HCT116 (cell line): ENCODE measurements at regions not wholly inside any gene's neighbourhood (a gene's known extent, or its start where the extent isn't known, plus 50 kb on each side); places are given as distances from the start of the nearest gene placed in this dataset.
"Not testable (repeated sequence)": the region's sequence is repeated elsewhere in the genome, so short reads cannot be mapped to it uniquely, and the experiment has no call there.

ENCODE experiments used
- ATAC-seq: fragments of 200-7000 bp; cut with Tn5 transposase; 2 replicates; pipeline ENCODE4 v1.9.1; 2020; ENCODE audit warnings: mild to moderate bottlenecking, moderate library complexity
- BruUV-seq: library from RNA; stranded (reverse); fragments of 400-500 nt; replicated peaks from 2 replicates; lab custom pipeline; 2021; lab: Mats Ljungman, UMichigan
- CTCF ChIA-PET: fragments of 300-600 bp; sonication (Branson Sonifier 250); formaldehyde crosslinking; loops from one replicate; lab custom pipeline; 2021; ENCODE audit warnings: antibody characterized with exemption; lab: Charles Lee
- POLR2A ChIA-PET: fragments of 300-600, 350-600 bp; sonication (Branson Sonifier 250); formaldehyde crosslinking; loops from one replicate; lab custom pipeline; 2021; ENCODE audit warnings: antibody characterized with exemption; lab: Charles Lee
- RAD21 ChIA-PET, 2 experiments: fragments of 300-600 bp; sonication (Branson Sonifier 250); formaldehyde crosslinking; loops; one replicate each; lab custom pipeline; 2023; ENCODE audit warnings: low total read pairs in 2 of 2; ENCODE audit not compliant: uncharacterized antibody in 2 of 2, unreplicated experiment in 2 of 2, low non-redundant PET in 1 of 2; lab: Charles Lee
- DNase-seq: peaks from one replicate; pipeline ENCODE4 v3.0.0-alpha.2; 2010; ENCODE audit warnings: low read depth, low spot score
- H2AFZ ChIP-seq: fragments of 200-600 bp; shearing (Covaris generic), sonication (generic); 2 replicates; pipeline ENCODE4 v1.6.1; 2017; ENCODE audit warnings: low read depth, mixed run types, mixed read lengths, antibody characterized with exemption, low read length; ENCODE audit not compliant: poor library complexity, severe bottlenecking
- H3K27ac ChIP-seq: 2 replicates; pipeline ENCODE4 v1.5.1; 2012; ENCODE audit warnings: low read depth, low read length
- H3K27me3 ChIP-seq: fragments of 200-600 bp; sonication (generic); 2 replicates; pipeline ENCODE4 v1.6.1; 2016; ENCODE audit warnings: mixed run types, low read length, mixed read lengths; ENCODE audit not compliant: insufficient read depth
- H3K36me3 ChIP-seq, 2 experiments: fragments of 200-500 bp in 1 of 2; fragments of 200-600 bp in 1 of 2; sonication (Bioruptor generic) in 1 of 2; sonication (generic) in 1 of 2; 2 replicates each; pipeline versions ENCODE4 v1.5.1 to v1.6.1; 2014 to 2016; ENCODE audit warnings: low read length in 2 of 2, inconsistent platforms in 1 of 2, mixed read lengths in 1 of 2, mixed run types in 1 of 2; ENCODE audit not compliant: insufficient read depth in 2 of 2, control insufficient read depth in 1 of 2
- H3K4me1 ChIP-seq, 2 experiments: fragments of 200-600 bp in 1 of 2; sonication (generic) in 1 of 2; 2 replicates each; pipeline versions ENCODE4 v1.5.1 to v1.6.1; 2012 to 2017; ENCODE audit warnings: low read length in 2 of 2, inconsistent platforms in 1 of 2, mild to moderate bottlenecking in 1 of 2, mixed read lengths in 1 of 2, mixed run types in 1 of 2, moderate library complexity in 1 of 2; ENCODE audit not compliant: insufficient read depth in 2 of 2, control insufficient read depth in 1 of 2
- H3K4me2 ChIP-seq: fragments of 200-600 bp; sonication (generic); 2 replicates; pipeline ENCODE4 v1.6.1; 2017; ENCODE audit warnings: mixed run types, low read length, mixed read lengths
- H3K4me3 ChIP-seq, 2 experiments: fragments of 200-600 bp in 1 of 2; sonication (generic) in 1 of 2; replicated peaks in 1 of 2; 2 replicates each; pipeline ENCODE4 v1.5.1; 2011 to 2016; ENCODE audit warnings: low read length in 2 of 2, control low read depth in 1 of 2, low read depth in 1 of 2, mild to moderate bottlenecking in 1 of 2, mixed read lengths in 1 of 2, mixed run types in 1 of 2
- H3K79me2 ChIP-seq: fragments of 200-600 bp; sonication (generic); 2 replicates; pipeline ENCODE4 v1.6.1; 2017; ENCODE audit warnings: mild to moderate bottlenecking, mixed run types, low read length, moderate library complexity, mixed read lengths; ENCODE audit not compliant: insufficient read depth
- H3K9ac ChIP-seq: fragments of 200-600 bp; sonication (generic); 2 replicates; pipeline ENCODE4 v1.6.1; 2016; ENCODE audit warnings: low read length, mixed read lengths
- H3K9me2 ChIP-seq: fragments of 200-600 bp; sonication (generic), shearing (Covaris generic); 2 replicates; pipeline ENCODE4 v1.6.1; 2017; ENCODE audit warnings: mixed run types, mild to moderate bottlenecking, moderate library complexity; ENCODE audit not compliant: insufficient read depth
- H3K9me3 ChIP-seq, 2 experiments: fragments of 200-500 bp in 1 of 2; fragments of 200-600 bp in 1 of 2; sonication (Bioruptor generic) in 1 of 2; sonication (generic) in 1 of 2; 2 replicates each; pipeline ENCODE4 v1.6.1; 2014 to 2017; ENCODE audit warnings: low read length in 2 of 2, mixed read lengths in 2 of 2, inconsistent platforms in 1 of 2, low read depth in 1 of 2, mild to moderate bottlenecking in 1 of 2, mixed run types in 1 of 2, moderate library complexity in 1 of 2; ENCODE audit not compliant: control insufficient read depth in 1 of 2, insufficient read depth in 1 of 2
- H4K20me1 ChIP-seq: fragments of 200-600 bp; sonication (generic), shearing (Covaris generic); 2 replicates; pipeline ENCODE4 v1.6.1; 2017; ENCODE audit warnings: mixed run types, mild to moderate bottlenecking, moderate library complexity; ENCODE audit not compliant: insufficient read depth
- ATF3 ChIP-seq: IDR thresholded peaks from 2 replicates; pipeline ENCODE4 v1.6.1; 2012
- CBX3 ChIP-seq: IDR thresholded peaks from 2 replicates; pipeline ENCODE4 v1.6.1; 2012; ENCODE audit warnings: low read depth
- CEBPB ChIP-seq: IDR thresholded peaks from 2 replicates; pipeline ENCODE4 v1.6.1; 2012; ENCODE audit warnings: low read depth
- EGR1 ChIP-seq: IDR thresholded peaks from 2 replicates; pipeline ENCODE4 v1.6.1; 2012; ENCODE audit warnings: low read depth
- ELF1 ChIP-seq: IDR thresholded peaks from 2 replicates; pipeline ENCODE4 v1.6.1; 2012; ENCODE audit warnings: low read depth, borderline replicate concordance
- JUND ChIP-seq: IDR thresholded peaks from 2 replicates; pipeline ENCODE4 v1.6.1; 2012
- POLR2AphosphoS5 ChIP-seq: IDR thresholded peaks from 2 replicates; pipeline ENCODE4 v1.6.1; 2011; ENCODE audit warnings: mild to moderate bottlenecking, low read depth, low read length, moderate library complexity
- ZFX ChIP-seq: fragments of 450-650 bp; IDR thresholded peaks from 2 replicates; pipeline ENCODE4 v1.6.1; 2017
- intact Hi-C: fragments of 100-400 bp; cut with micrococcal nuclease; formaldehyde crosslinking; loops from 2 replicates; pipeline ENCODE4 v1.10.0; 2022
- TF ChIP-seq, protein P1 (sequence below): IDR thresholded peaks from 2 replicates; pipeline ENCODE4 v1.6.1; 2011; ENCODE audit warnings: mild to moderate bottlenecking, low read length, moderate library complexity; ENCODE audit not compliant: insufficient replicate concordance; ENCODE audit errors: extremely low read depth

DNA sequence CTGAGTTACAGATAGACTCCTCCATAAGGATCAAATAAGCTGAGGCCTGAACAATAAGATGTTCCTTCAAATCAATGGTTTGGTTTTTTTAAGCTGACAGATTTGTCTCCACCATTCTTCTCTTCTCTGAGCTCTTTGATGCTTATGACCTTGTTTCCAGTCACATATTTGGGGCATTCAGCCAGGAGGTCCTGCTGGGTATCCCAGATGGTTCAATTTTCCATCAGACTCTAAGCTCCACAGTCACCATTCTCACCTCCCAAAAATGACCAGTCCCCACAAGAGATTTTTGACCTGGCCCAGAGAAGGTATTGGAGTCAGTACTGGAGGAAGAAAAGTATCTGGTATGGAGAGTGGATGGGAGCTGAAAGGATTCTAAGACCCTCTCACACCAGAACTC lies 74.6 kb upstream of the FRMPD3 start:
- ChIA-PET CTCF (no interaction called here), POLR2A (no interaction called here)
- BruUV-seq = no TSS peak

DNA sequence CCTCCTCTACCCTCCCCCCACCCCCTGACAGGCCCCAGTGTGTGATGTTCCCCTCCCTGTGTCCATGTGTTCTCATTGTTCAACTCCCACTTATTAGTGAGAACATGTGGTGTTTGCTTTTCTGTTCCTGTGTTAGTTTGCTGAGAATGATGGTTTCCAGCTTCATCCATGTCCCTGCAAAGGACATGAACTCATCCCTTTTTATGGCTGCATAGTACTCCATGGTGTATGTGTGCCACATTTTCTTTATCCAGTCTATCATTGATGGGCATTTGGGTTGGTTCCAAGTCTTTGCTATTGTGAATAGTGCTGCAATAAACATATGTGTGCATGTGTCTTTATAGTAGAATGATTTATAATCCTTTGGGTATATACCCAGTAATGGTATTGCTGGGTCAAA lies 73.3 kb upstream of the FRMPD3 start:
- H4K20me1 ChIP-seq, H3K4me3 ChIP-seq, ATAC-seq, H2AFZ ChIP-seq, RAD21 ChIA-PET, H3K9me3 ChIP-seq, H3K9ac ChIP-seq, H3K79me2 ChIP-seq, H3K27ac ChIP-seq, H3K4me1 ChIP-seq, H3K36me3 ChIP-seq, BruUV-seq, POLR2A ChIA-PET, H3K9me2 ChIP-seq, H3K27me3 ChIP-seq, DNase-seq, intact Hi-C loops, CTCF ChIA-PET, H3K4me2 ChIP-seq: not testable (repeated sequence)

More for the DNA sequence above, 74.6 kb upstream of the FRMPD3 start:
- Histone ChIP-seq H3K9ac (no peak overlapping the region), H4K20me1 (no peaks in the 10 kb centered on the region), H3K4me1 (no peaks in the 10 kb centered on the region), H3K79me2 (no peaks in the 10 kb centered on the region), H3K9me2 (no peaks in the 10 kb centered on the region), H3K4me2 (no peak overlapping the region), H3K9me3 (no peaks in the 10 kb centered on the region), H3K27ac (no peak overlapping the region), H3K4me3 (no peak overlapping the region), H3K36me3 (no peaks in the 10 kb centered on the region), H3K27me3 (no peaks in the 10 kb centered on the region), H2AFZ (no peak overlapping the region)
- intact Hi-C loops = no loop called here
- DNase-seq (no peak), ATAC-seq (no peak)
- TF ChIP-seq POLR2AphosphoS5 = no peak
- no peak for TF ChIP-seq ZFX
- TF ChIP-seq CEBPB = no peak
- TF ChIP-seq ELF1 = no peak
- TF ChIP-seq, protein P1, sequence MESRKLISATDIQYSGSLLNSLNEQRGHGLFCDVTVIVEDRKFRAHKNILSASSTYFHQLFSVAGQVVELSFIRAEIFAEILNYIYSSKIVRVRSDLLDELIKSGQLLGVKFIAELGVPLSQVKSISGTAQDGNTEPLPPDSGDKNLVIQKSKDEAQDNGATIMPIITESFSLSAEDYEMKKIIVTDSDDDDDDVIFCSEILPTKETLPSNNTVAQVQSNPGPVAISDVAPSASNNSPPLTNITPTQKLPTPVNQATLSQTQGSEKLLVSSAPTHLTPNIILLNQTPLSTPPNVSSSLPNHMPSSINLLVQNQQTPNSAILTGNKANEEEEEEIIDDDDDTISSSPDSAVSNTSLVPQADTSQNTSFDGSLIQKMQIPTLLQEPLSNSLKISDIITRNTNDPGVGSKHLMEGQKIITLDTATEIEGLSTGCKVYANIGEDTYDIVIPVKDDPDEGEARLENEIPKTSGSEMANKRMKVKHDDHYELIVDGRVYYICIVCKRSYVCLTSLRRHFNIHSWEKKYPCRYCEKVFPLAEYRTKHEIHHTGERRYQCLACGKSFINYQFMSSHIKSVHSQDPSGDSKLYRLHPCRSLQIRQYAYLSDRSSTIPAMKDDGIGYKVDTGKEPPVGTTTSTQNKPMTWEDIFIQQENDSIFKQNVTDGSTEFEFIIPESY = no peak
- no peak for TF ChIP-seq JUND
- TF ChIP-seq ATF3 = no peak
- no peak for TF ChIP-seq EGR1
- TF ChIP-seq CBX3 = no peak
- RAD21 ChIA-PET = no interaction called here
